H9 (cell line): ENCODE measurements at regions not wholly inside any gene's neighbourhood (a gene's known extent, or its start where the extent isn't known, plus 50 kb on each side); places are given as distances from the start of the nearest gene placed in this dataset.

ENCODE experiments used
- DNase-seq: peaks from one replicate; pipeline ENCODE4 v3.0.0-alpha.2; 2017
- H2AFZ ChIP-seq: one replicate; pipeline ENCODE4 v1.6.1; 2013; ENCODE audit warnings: mild to moderate bottlenecking, low read length, control low read depth, moderate library complexity
- H2AK5ac ChIP-seq: 2 replicates; pipeline ENCODE4 v1.6.1; 2013; ENCODE audit warnings: low read length, control low read depth, mixed read lengths; ENCODE audit not compliant: insufficient read length
- H2BK120ac ChIP-seq: one replicate; pipeline ENCODE4 v1.6.1; 2013; ENCODE audit warnings: low read depth, mild to moderate bottlenecking, low read length, control low read depth, inconsistent platforms; ENCODE audit not compliant: poor library complexity, severe bottlenecking
- H2BK12ac ChIP-seq: 2 replicates; pipeline ENCODE4 v1.6.1; 2013; ENCODE audit warnings: low read length, control low read depth, mixed read lengths, low read depth; ENCODE audit not compliant: insufficient read length
- H2BK15ac ChIP-seq: 2 replicates; pipeline ENCODE4 v1.6.1; 2013; ENCODE audit warnings: low read depth, low read length, control low read depth
- H2BK20ac ChIP-seq: one replicate; pipeline ENCODE4 v1.6.1; 2013; ENCODE audit warnings: low read depth, mild to moderate bottlenecking, low read length, control low read depth, inconsistent platforms; ENCODE audit not compliant: poor library complexity, severe bottlenecking
- H2BK5ac ChIP-seq: 2 replicates; pipeline ENCODE4 v1.6.1; 2013; ENCODE audit warnings: low read length, control low read depth, mixed read lengths; ENCODE audit not compliant: insufficient read length
- H3K14ac ChIP-seq: 2 replicates; pipeline ENCODE4 v1.6.1; 2013; ENCODE audit warnings: low read length, control low read depth; ENCODE audit not compliant: insufficient read depth
- H3K18ac ChIP-seq: 2 replicates; pipeline ENCODE4 v1.6.1; 2013; ENCODE audit warnings: low read depth, mild to moderate bottlenecking, mixed read lengths, low read length, control low read depth; ENCODE audit not compliant: insufficient read length
- H3K23ac ChIP-seq: 2 replicates; pipeline ENCODE4 v1.6.1; 2013; ENCODE audit warnings: low read length, control low read depth, mixed read lengths, low read depth; ENCODE audit not compliant: insufficient read length
- H3K23me2 ChIP-seq: 2 replicates; pipeline ENCODE4 v1.6.1; 2013; ENCODE audit warnings: low read depth, mild to moderate bottlenecking, mixed read lengths, low read length, control low read depth; ENCODE audit not compliant: insufficient read length, poor library complexity, severe bottlenecking
- H3K27ac ChIP-seq: 2 replicates; pipeline ENCODE4 v1.5.1; 2013; ENCODE audit warnings: low read length, control low read depth, mixed read lengths, low read depth; ENCODE audit not compliant: insufficient read length
- H3K27me3 ChIP-seq: 2 replicates; pipeline ENCODE4 v1.6.1; 2013; ENCODE audit warnings: low read length, control low read depth, inconsistent platforms; ENCODE audit not compliant: insufficient read depth
- H3K4ac ChIP-seq: 2 replicates; pipeline ENCODE4 v1.6.1; 2013; ENCODE audit warnings: low read depth, mild to moderate bottlenecking, control low read depth, inconsistent platforms, low read length, moderate library complexity
- H3K4me1 ChIP-seq: 2 replicates; pipeline ENCODE4 v1.6.1; 2013; ENCODE audit warnings: low read length, control low read depth, inconsistent platforms; ENCODE audit not compliant: insufficient read depth
- H3K4me2 ChIP-seq: 2 replicates; pipeline ENCODE4 v1.6.1; 2013; ENCODE audit warnings: low read length, control low read depth, mixed read lengths; ENCODE audit not compliant: insufficient read length, insufficient read depth
- H3K56ac ChIP-seq: 2 replicates; pipeline ENCODE4 v1.6.1; 2013; ENCODE audit warnings: low read depth, mild to moderate bottlenecking, mixed read lengths, low read length, control low read depth; ENCODE audit not compliant: insufficient read length
- H3K79me1 ChIP-seq: 2 replicates; pipeline ENCODE4 v1.6.1; 2013; ENCODE audit warnings: low read depth, mild to moderate bottlenecking, moderate library complexity, low read length, control low read depth, inconsistent platforms; ENCODE audit not compliant: insufficient read depth, poor library complexity, severe bottlenecking
- H3K79me2 ChIP-seq: 2 replicates; pipeline ENCODE4 v1.6.1; 2013; ENCODE audit warnings: low read length, control low read depth, inconsistent platforms; ENCODE audit not compliant: insufficient read depth
- H3K9ac ChIP-seq: 2 replicates; pipeline ENCODE4 v1.6.1; 2013; ENCODE audit warnings: low read length, control low read depth, mixed read lengths; ENCODE audit not compliant: insufficient read length; ENCODE audit errors: extremely low read depth
- H3K9me3 ChIP-seq: one replicate; pipeline ENCODE4 v1.6.1; 2013; ENCODE audit warnings: low read depth, low read length, inconsistent platforms; ENCODE audit not compliant: control insufficient read depth
- H3T11ph ChIP-seq: one replicate; pipeline ENCODE4 v1.6.1; 2013; ENCODE audit warnings: mild to moderate bottlenecking, low read length, control low read depth, inconsistent platforms
- H4K20me1 ChIP-seq: one replicate; pipeline ENCODE4 v1.6.1; 2013; ENCODE audit not compliant: control insufficient read depth, insufficient read length, insufficient read depth
- H4K5ac ChIP-seq: 2 replicates; pipeline ENCODE4 v1.6.1; 2013; ENCODE audit warnings: low read depth, mild to moderate bottlenecking, mixed read lengths, low read length, control low read depth; ENCODE audit not compliant: insufficient read length
- H4K8ac ChIP-seq: replicated peaks from 2 replicates; pipeline ENCODE4 v1.6.1; 2013; ENCODE audit warnings: low read length, control low read depth, mixed read lengths, low read depth; ENCODE audit not compliant: insufficient read length
- H4K91ac ChIP-seq: 2 replicates; pipeline ENCODE4 v1.6.1; 2013; ENCODE audit warnings: low read depth, mild to moderate bottlenecking, moderate library complexity, mixed read lengths, low read length, control low read depth; ENCODE audit not compliant: insufficient read length
- H3K27ac Mint-ChIP-seq, 3 experiments: 2 replicates in 2 of 3; 3 replicates in 1 of 3; pipeline ENCODE4 v1.8.0; 2020 to 2021; ENCODE audit warnings: mixed read lengths in 3 of 3, mild to moderate bottlenecking in 1 of 3, moderate library complexity in 1 of 3
- H3K27me3 Mint-ChIP-seq: 2 replicates; pipeline ENCODE4 v1.8.0; 2021; ENCODE audit warnings: low read depth, mild to moderate bottlenecking, moderate library complexity, mixed read lengths
- H3K36me3 Mint-ChIP-seq, 3 experiments: 2 replicates in 2 of 3; 3 replicates in 1 of 3; pipeline ENCODE4 v1.8.0; 2020 to 2021; ENCODE audit warnings: low read depth in 3 of 3, mixed read lengths in 3 of 3; ENCODE audit not compliant: insufficient read depth in 1 of 3
- H3K4me1 Mint-ChIP-seq, 2 experiments: 2 replicates each; pipeline ENCODE4 v1.8.0; 2020; ENCODE audit warnings: mixed read lengths in 2 of 2
- H3K4me3 Mint-ChIP-seq, 2 experiments: 2 replicates in 1 of 2; 3 replicates in 1 of 2; pipeline ENCODE4 v1.8.0; 2020 to 2021; ENCODE audit warnings: mild to moderate bottlenecking in 2 of 2, mixed read lengths in 2 of 2, moderate library complexity in 1 of 2
- H3K9me3 Mint-ChIP-seq, 2 experiments: 2 replicates in 1 of 2; 3 replicates in 1 of 2; pipeline ENCODE4 v1.8.0; 2020; ENCODE audit warnings: mild to moderate bottlenecking in 2 of 2, mixed read lengths in 2 of 2, moderate library complexity in 1 of 2
- WGBS: extraction: QIAGEN DNeasy Blood & Tissue Kit; methylation state at CpG from one replicate; pipeline ENCODE4 v1.1.7; 2013; ENCODE audit warnings: missing lambda C conversion rate, low lambda C conversion rate, mixed read lengths; ENCODE audit not compliant: insufficient read length; ENCODE audit errors: extremely low coverage; 5-methylcytosine and 5-hydroxymethylcytosine counted together
- TF ChIP-seq, protein P1 (sequence below): fragments of 200-600 bp; sonication (generic); conservative IDR thresholded peaks from 3 replicates; pipeline ENCODE4 v1.8.0; 2021; ENCODE audit warnings: antibody characterized with exemption, mild to moderate bottlenecking

DNA sequence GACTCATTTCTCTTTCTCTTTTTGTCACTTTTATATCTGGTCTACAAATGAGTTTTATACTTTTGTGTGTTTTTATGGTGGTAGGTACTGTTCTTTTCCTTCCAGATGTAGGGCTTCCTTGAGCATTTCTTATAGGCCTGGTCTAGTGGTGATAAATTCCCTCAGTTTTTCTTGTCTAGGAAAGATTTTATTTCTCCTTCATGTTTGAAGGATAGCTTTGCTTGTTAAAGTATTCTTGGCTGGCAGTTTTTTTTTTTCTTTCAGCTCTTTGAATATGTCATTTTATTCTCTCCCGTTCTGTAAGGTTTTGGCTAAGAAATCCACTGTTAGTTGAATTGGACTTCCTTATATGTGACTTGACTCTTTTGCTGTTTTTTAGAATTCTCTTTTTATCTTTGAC lies 292.7 kb downstream of the RPS24 start:
- Histone ChIP-seq H2BK5ac (no peak overlapping the region), H4K20me1 (no peaks in the 10 kb centered on the region), H3K23me2 (no peaks in the 10 kb centered on the region), H3K23ac (no peak overlapping the region), H3K79me2 (no peaks in the 10 kb centered on the region), H2BK12ac (no peak overlapping the region), H3K9me3 (no peaks in the 10 kb centered on the region), H4K91ac (no peak overlapping the region), H3K4me2 (no peak overlapping the region), H3K56ac (no peak overlapping the region), H2BK120ac (no peak overlapping the region), H3K27me3 (no peaks in the 10 kb centered on the region), H4K5ac (no peak overlapping the region), H3K14ac (no peak overlapping the region), H2BK15ac (no peak overlapping the region), H3K9ac (no peak overlapping the region), H2AFZ (no peak overlapping the region), H3K27ac (no peak overlapping the region), H3K4me1 (no peaks in the 10 kb centered on the region), H3K79me1 (no peaks in the 10 kb centered on the region), H3T11ph (no peak overlapping the region), H2BK20ac (no peak overlapping the region), H3K4ac (no peak overlapping the region), H4K8ac (no peak overlapping the region), H3K18ac (no peak overlapping the region), H2AK5ac (no peak overlapping the region)
- no peak for DNase-seq
- WGBS: no CpG with 5 or more reads among the region's 1 CpG
- H3K9me3 Mint-ChIP-seq: peaks cover 22 to 26% of the 10 kb centered on the region in 2 experiments
- H3K36me3 Mint-ChIP-seq: peaks cover 9 to 16% (median 11%) of the 10 kb centered on the region in 3 experiments
- H3K27me3 Mint-ChIP-seq: peaks cover 6% of the 10 kb centered on the region
- TF ChIP-seq, protein P1, sequence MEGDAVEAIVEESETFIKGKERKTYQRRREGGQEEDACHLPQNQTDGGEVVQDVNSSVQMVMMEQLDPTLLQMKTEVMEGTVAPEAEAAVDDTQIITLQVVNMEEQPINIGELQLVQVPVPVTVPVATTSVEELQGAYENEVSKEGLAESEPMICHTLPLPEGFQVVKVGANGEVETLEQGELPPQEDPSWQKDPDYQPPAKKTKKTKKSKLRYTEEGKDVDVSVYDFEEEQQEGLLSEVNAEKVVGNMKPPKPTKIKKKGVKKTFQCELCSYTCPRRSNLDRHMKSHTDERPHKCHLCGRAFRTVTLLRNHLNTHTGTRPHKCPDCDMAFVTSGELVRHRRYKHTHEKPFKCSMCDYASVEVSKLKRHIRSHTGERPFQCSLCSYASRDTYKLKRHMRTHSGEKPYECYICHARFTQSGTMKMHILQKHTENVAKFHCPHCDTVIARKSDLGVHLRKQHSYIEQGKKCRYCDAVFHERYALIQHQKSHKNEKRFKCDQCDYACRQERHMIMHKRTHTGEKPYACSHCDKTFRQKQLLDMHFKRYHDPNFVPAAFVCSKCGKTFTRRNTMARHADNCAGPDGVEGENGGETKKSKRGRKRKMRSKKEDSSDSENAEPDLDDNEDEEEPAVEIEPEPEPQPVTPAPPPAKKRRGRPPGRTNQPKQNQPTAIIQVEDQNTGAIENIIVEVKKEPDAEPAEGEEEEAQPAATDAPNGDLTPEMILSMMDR: no peak
- H3K4me1 Mint-ChIP-seq: peaks cover 5 to 8% of the 10 kb centered on the region in 2 experiments
- no peak overlapping the region for H3K4me3 Mint-ChIP-seq
- no peak overlapping the region for H3K27ac Mint-ChIP-seq
